ENCODE measurements at regions not wholly inside any gene's neighbourhood (a gene's known extent, or its start where the extent isn't known, plus 50 kb on each side); places are given as distances from the start of the nearest gene placed in this dataset.

DNA sequence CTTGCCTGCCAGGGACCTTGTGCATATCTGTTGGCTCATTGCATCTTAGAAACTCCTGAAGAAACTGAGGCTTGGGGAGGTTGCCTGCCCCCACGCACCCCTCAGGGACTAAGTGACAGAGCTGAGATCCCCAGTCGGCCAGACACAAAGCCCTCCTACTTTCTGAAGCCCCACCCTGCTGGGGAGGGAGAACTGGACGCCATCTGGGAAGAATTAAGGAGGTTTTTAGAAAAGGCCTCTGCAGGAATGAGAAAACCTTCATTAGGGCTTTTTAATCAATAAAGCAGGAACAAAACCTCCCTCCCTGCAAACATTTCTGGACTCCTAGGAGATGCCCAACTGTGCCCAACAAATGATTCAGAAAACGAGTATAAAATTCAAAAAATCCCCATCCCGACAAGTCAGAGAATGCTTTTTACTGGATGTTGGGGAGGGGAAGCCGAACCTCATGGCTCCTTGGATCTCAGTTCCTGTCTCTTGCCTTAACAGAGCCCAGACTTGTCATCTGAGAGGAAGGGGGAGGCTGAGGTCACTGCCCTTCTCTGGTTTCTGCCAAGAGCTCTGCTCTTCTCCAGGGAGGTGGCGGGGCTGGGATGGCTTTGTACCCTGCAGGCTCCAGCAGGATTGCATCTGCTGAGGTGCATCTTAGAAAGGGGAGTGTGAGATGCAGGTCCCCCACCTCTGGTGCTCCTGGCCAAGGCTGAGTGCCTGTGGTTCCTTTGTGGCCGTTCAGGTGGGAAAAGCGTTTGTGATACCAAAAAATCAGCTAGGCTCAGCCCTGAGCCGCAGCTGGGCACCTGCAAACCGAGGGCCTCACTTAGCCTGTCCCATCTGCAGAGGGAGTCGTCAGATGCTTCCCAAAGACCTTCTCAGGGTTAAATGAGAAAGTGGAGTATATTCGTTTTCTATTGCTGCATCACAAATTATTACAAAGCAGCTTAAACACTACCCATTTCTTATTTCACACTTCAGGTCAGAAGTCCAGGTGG is 142.4 kb downstream of the ZFP36L2 start:
- no peaks in the 10 kb centered on the region for H4K20me1 ChIP-seq (ENCODE audit: insufficient read depth, low read length, poor library complexity, severe bottlenecking)
- H3K27me3 ChIP-seq (ENCODE audit: insufficient read depth, low read length, poor library complexity, severe bottlenecking), result no peaks in the 10 kb centered on the region
- no peak overlapping the region for H2AFZ ChIP-seq (ENCODE audit: low read length)
- no peak overlapping the region for H3K9ac ChIP-seq (ENCODE audit: low read depth, low read length, poor library complexity, severe bottlenecking)
- no peaks in the 10 kb centered on the region for H3F3A ChIP-seq (ENCODE audit: low read depth)
- H3K79me2 ChIP-seq (ENCODE audit: insufficient read depth, low read length), result no peaks in the 10 kb centered on the region
- no peaks in the 10 kb centered on the region for H3K9me3 ChIP-seq (ENCODE audit: insufficient read depth, low read depth, low read length)
- H3K36me3 ChIP-seq (ENCODE audit: insufficient read depth, low read length), result no peaks in the 10 kb centered on the region
- peaks cover 24% of the 10 kb centered on the region for H3K4me1 ChIP-seq (ENCODE audit: insufficient read depth, low read length, poor library complexity, severe bottlenecking)
- H3K4me2 ChIP-seq (ENCODE audit: low read depth, low read length, poor library complexity, severe bottlenecking), result no peak overlapping the region
- H3K9me2 ChIP-seq (replicated peaks; ENCODE audit: low read depth, low read length), result no peaks in the 10 kb centered on the region
- TF ChIP-seq, protein P1, sequence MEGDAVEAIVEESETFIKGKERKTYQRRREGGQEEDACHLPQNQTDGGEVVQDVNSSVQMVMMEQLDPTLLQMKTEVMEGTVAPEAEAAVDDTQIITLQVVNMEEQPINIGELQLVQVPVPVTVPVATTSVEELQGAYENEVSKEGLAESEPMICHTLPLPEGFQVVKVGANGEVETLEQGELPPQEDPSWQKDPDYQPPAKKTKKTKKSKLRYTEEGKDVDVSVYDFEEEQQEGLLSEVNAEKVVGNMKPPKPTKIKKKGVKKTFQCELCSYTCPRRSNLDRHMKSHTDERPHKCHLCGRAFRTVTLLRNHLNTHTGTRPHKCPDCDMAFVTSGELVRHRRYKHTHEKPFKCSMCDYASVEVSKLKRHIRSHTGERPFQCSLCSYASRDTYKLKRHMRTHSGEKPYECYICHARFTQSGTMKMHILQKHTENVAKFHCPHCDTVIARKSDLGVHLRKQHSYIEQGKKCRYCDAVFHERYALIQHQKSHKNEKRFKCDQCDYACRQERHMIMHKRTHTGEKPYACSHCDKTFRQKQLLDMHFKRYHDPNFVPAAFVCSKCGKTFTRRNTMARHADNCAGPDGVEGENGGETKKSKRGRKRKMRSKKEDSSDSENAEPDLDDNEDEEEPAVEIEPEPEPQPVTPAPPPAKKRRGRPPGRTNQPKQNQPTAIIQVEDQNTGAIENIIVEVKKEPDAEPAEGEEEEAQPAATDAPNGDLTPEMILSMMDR (conservative IDR thresholded peaks at IDR 0.05; ENCODE audit: low read length), result no peak
- TF ChIP-seq EZH2phosphoT487 (IDR thresholded peaks at IDR 0.05; ENCODE audit: borderline replicate concordance), result no peak
- H3K4me3 ChIP-seq (ENCODE audit: low read length, poor library complexity, severe bottlenecking), result no peak overlapping the region

DNA sequence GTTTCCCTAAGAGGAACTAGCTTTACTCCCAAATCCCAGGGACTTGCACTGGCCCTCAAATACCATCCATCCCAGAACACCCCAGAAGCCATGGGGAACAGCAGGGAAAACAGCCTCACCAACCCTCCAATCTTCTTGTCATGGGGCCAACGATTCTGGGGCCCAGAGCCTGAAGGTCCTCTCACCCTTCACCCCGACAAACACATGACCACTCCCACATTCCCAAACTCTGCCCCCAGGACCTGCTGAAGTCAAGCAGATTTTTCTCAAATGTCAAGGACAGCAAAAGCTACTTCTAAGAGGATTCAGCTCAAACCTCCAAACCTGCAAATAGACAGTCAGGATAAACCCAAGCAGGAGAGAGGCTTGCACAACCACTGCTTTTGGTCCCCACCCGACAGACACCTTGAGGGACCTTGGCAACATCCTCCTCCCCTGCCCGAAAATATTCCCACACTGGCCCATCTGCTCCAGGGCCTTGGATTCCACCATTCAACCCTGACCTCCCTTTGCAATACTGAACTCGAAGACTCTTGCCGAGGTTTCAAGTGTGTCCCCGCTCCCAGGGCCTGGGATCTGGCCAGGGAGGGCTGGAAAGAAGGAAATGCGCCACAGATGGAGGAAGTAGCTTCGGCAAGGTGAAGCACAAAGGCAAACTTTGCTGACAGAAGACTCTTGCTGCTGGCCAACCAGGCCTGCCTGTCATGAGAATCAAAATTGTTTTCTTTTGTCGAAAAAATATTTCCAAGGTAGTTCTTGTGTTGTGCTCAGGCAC is 143.3 kb downstream of the ZFP36L2 start:
- H3K4me2 ChIP-seq (ENCODE audit: low read depth, low read length, poor library complexity, severe bottlenecking), result no peak overlapping the region
- H3K9ac ChIP-seq (ENCODE audit: low read depth, low read length, poor library complexity, severe bottlenecking), result no peak overlapping the region
- no peaks in the 10 kb centered on the region for H3K27me3 ChIP-seq (ENCODE audit: insufficient read depth, low read length, poor library complexity, severe bottlenecking)
- no peak for TF ChIP-seq EZH2phosphoT487 (IDR thresholded peaks at IDR 0.05; ENCODE audit: borderline replicate concordance)
- TF ChIP-seq, protein P1 (conservative IDR thresholded peaks at IDR 0.05; ENCODE audit: low read length), result no peak
- no peaks in the 10 kb centered on the region for H3K36me3 ChIP-seq (ENCODE audit: insufficient read depth, low read length)
- no peaks in the 10 kb centered on the region for H3K9me2 ChIP-seq (replicated peaks; ENCODE audit: low read depth, low read length)
- no peaks in the 10 kb centered on the region for H3F3A ChIP-seq (ENCODE audit: low read depth)
- no peaks in the 10 kb centered on the region for H3K79me2 ChIP-seq (ENCODE audit: insufficient read depth, low read length)
- no peaks in the 10 kb centered on the region for H4K20me1 ChIP-seq (ENCODE audit: insufficient read depth, low read length, poor library complexity, severe bottlenecking)
- H3K4me1 ChIP-seq (ENCODE audit: insufficient read depth, low read length, poor library complexity, severe bottlenecking), result peaks cover 24% of the 10 kb centered on the region
- H2AFZ ChIP-seq (ENCODE audit: low read length), result no peak overlapping the region
- no peaks in the 10 kb centered on the region for H3K9me3 ChIP-seq (ENCODE audit: insufficient read depth, low read depth, low read length)
- no peak overlapping the region for H3K4me3 ChIP-seq (ENCODE audit: low read length, poor library complexity, severe bottlenecking)

DNA sequence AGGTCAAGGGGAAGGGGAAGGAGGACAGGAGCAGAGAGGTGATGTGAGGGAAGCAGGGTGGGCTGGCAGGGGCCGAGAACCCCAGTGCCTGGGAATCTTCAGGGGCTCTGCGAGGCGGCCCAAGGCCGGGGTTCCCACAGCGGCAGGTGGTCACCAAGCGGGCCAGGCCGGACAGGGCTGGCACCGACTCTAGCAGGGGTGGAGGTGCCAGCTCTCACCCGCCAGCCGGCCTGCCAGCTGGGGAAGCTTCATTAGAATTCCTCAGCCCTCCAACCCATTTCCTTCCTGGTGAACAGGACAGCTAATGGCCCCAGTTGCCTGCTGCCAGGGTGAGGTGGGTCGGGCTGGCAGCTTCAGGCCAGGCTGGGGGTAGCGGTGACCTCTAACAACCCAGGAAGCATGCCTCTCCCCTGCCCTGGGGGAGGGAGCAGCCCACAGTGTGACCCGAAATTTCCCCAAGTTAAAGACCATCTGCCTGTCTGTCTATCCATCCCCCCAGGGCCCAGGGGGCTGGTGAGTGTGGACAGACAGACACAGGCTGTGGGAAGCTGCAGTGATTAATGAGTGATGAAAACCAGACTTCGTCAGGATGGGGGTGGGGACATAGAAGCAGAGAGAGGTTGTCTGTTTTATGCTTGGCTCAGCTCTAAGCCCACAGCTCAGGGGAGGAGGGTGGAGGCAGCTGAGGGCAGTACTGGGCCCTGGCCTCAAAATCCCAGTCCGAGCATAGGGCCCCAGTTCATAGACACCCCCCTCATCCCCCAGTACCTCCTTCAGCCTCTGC is 144.1 kb downstream of the ZFP36L2 start:
- H3K9me2 ChIP-seq (replicated peaks; ENCODE audit: low read depth, low read length), result no peaks in the 10 kb centered on the region
- no peaks in the 10 kb centered on the region for H3F3A ChIP-seq (ENCODE audit: low read depth)
- no peaks in the 10 kb centered on the region for H3K79me2 ChIP-seq (ENCODE audit: insufficient read depth, low read length)
- no peak overlapping the region for H3K4me2 ChIP-seq (ENCODE audit: low read depth, low read length, poor library complexity, severe bottlenecking)
- H3K4me3 ChIP-seq (ENCODE audit: low read length, poor library complexity, severe bottlenecking), result no peak overlapping the region
- no peaks in the 10 kb centered on the region for H3K27me3 ChIP-seq (ENCODE audit: insufficient read depth, low read length, poor library complexity, severe bottlenecking)
- H3K9me3 ChIP-seq (ENCODE audit: insufficient read depth, low read depth, low read length), result no peaks in the 10 kb centered on the region
- H3K9ac ChIP-seq (ENCODE audit: low read depth, low read length, poor library complexity, severe bottlenecking), result no peak overlapping the region
- no peaks in the 10 kb centered on the region for H4K20me1 ChIP-seq (ENCODE audit: insufficient read depth, low read length, poor library complexity, severe bottlenecking)
- H3K4me1 ChIP-seq (ENCODE audit: insufficient read depth, low read length, poor library complexity, severe bottlenecking), result peaks cover 24% of the 10 kb centered on the region
- no peak for TF ChIP-seq EZH2phosphoT487 (IDR thresholded peaks at IDR 0.05; ENCODE audit: borderline replicate concordance)
- TF ChIP-seq, protein P1 (conservative IDR thresholded peaks at IDR 0.05; ENCODE audit: low read length), result no peak
- H3K36me3 ChIP-seq (ENCODE audit: insufficient read depth, low read length), result no peaks in the 10 kb centered on the region
- H2AFZ ChIP-seq (ENCODE audit: low read length), result no peak overlapping the region

All from Loucy (cell line).